Dermis blood vessel endothelial cell (primary cell): ENCODE measurements at regions not wholly inside any gene's neighbourhood (a gene's known extent, or its start where the extent isn't known, plus 50 kb on each side); places are given as distances from the start of the nearest gene placed in this dataset.

Experiments used
- DNase-seq: peaks from one replicate; pipeline ENCODE4 v3.0.0; 2010

DNA sequence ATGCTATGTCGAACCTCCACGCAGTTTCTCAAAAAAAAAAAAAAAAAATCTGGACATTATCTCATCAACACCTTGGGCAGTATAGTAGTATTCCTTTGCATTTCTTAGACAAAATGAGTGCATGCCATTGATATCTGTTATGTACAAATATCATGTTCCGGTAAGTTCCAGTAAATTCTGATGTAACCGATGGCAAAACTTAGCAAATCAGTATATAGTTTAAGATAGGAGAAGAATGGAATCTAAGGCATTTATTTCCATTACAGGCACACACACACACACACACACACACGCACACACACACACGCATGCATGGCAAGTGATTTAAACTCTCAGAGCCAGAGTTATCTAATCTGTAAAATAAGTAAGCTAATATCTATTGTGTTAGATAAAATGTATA, 356.5 kb upstream of the TUSC1 start:
- no peak for DNase-seq

DNA sequence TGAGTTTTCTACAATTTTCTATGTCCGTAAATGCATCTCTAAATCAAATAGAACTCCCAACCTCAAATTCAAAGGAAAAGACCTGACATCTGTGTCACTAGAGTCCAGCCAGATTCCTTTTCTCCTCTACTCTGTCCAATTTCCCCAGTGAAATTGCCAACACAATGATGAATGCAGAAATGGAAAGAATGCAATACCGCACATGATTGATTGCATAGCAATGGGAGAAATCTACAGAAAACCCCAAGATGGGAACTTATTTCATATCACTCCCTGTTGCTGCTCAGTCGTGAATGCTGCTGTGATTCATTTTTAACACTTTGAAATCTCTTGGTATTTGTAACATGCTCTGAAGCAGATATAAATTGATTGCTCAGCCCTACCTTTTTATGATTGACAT, 355.1 kb upstream of the TUSC1 start:
- DNase-seq: no peak

- no peak for DNase-seq
Observed at GRCh38 chr9:26026423-26027100, 348.3 kb upstream of the TUSC1 start.

GRCh38 chr9:26013199-26013598, 335.0 kb upstream of the TUSC1 start:
- DNase-seq: no peak

GRCh38 chr9:26012797-26013196, 334.6 kb upstream of the TUSC1 start:
- DNase-seq: no peak

DNA sequence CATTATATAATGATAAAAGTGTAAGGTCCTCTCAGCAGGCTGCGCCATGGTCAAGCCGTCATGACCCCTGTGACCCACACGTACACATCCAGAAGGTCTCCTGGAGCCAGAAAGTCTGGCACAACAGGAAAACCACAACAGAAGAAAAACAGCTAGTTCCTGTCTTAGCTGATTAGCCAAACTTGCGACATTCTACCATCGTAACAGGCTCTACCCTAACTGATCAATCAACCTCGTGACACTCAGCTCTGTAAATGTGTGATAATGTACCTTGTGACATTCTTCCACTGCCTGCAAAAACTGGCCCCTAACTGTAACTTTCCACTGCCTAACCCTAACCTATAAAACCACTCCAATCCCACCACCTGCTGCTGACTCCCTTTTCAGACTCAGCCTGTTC, 316.4 kb upstream of the TUSC1 start:
- peak; percentile 29 for DNase-seq

DNA sequence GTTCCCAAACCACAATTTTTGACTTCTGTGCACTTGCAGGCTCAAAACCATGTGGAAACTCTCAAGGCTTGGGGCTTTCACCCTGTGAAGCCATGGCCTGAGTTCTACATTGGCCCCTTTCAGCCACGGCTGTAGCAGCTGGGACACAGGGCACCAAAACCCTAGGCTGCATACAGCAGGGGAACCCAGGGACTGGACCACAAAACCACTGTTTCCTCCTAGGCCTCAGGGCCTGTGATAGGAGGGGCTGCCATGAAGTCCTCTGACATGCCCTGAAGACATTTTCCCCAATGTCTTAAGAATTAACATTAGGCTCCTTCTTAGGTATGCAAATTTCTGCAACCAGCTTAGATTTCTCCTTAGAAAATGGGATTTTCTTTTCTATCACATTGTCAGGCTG, 312.1 kb upstream of the TUSC1 start:
- no peak for DNase-seq

DNA sequence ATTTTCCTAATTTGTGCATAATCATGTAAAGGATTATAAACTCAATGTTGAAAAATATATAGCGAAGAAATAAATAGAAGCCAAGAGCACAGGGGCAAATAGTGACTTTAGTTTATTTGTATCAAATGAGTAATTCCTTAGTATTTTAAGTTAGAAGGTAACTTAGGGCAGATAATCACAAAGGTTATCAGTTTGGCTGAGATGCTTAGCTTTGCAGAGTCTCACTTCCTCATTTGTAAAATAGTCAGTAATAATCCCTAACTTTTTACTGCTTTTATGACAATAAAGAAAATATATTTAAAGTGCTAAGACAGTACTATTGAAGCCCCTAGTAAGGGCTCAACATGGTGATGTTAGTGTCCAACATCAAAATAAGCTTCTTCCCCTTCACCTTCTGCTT, 297.4 kb upstream of the TUSC1 start:
- DNase-seq: no peak

GRCh38 chr9:25964239-25964638, 286.0 kb upstream of the TUSC1 start:
- DNase-seq: peak; percentile 71

DNA sequence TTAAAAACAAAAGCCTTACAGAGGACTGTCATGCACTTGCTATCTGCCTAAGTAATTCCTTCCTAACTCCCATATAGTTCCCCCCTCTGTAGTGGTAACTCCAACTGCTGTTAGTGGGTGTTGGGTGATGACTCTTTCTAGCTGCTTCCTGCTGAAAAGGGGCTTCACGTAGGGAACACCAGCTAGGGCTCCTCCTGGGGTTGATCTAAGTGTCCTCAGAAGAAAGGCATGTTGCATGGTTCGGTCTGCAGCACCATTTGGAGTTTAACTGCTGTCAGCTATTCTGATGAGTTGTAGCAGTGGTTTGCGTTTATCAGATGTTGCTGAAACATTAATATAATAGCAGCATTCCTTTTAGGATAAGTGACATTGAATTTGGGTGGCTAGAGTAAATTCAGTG, 281.9 kb upstream of the TUSC1 start:
- DNase-seq: no peak

GRCh38 chr9:25954209-25954608, 276.0 kb upstream of the TUSC1 start:
- no peak for DNase-seq

DNA sequence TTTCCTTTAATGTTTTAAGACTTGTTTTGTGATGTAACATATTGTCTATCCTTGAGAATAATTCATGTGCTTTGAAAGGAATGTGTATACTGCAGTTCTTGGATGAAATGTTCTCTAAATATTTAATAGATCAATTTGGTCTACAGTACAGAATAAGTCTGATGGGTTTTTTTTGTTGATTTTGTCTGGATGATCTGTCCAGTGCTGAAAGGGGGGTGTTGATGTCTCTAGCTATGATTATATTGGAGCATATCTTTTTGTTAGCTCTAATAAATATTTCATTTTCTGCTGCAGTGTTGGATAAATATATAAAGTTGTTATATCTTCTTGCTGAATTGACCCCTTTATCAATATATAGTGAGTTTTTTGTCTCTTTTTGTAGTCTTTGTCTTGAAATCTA, 269.9 kb upstream of the TUSC1 start:
- DNase-seq: no peak

DNA sequence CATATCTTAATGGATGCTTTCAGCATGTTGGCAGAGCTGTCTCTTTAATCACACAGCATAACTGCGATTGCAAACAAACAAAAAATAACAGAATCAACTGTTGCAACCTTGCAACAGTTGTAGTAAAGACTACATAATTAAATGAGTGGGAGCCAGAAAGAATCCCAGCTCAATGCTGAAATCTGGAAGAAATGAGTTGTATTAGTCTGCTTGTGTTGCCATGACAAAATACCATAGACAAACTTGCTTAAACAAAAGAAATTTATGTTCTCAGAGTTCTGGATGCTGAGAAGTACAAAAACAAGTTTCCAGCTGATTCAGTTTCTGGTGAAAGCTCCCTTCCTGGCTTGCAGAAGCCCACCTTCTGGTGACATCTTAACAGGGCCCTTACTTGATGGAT, 260.9 kb upstream of the TUSC1 start:
- DNase-seq: no peak

DNA sequence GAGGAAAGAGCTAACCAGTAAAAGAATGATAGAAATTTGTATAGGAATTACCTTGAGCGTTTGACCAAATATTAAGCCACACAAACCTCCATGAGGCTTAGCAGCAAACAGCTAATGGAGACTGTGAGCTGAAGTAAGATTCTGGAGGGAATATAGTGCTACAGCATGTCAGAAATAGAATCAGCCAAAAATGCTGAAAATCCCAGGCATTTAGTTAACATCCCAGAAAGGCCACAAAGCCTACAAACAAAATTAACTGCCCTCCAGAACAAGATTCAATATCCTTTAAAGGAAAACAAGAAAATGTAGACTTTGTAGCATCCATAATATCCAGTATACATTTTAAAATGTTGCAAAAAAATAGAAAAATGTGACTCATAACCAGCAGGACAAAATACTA, 257.8 kb upstream of the TUSC1 start:
- no peak for DNase-seq

DNA sequence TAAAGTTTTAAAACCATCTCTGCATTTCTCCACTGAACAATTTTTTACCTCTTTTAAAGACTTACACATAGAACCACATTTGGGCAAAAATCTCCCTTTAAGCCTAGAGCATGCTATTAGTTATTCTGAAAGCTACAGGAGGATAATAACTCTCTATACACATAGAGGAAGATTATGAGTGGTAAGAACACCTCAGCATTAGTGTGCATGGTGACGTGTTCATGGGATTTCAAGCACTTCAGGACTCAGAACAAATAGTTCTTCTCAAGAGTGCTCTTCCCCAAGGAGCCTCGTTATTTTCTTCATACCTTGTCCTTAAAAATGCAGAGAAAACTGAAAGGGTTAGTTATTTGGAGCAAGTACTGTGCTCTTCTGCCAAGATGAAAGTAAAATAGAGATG, 256.9 kb upstream of the TUSC1 start:
- DNase-seq: no peak

GRCh38 chr9:25918761-25919160, 240.5 kb upstream of the TUSC1 start:
- no peak for DNase-seq

GRCh38 chr9:25917731-25918362, 239.6 kb upstream of the TUSC1 start:
- DNase-seq: no peak

DNA sequence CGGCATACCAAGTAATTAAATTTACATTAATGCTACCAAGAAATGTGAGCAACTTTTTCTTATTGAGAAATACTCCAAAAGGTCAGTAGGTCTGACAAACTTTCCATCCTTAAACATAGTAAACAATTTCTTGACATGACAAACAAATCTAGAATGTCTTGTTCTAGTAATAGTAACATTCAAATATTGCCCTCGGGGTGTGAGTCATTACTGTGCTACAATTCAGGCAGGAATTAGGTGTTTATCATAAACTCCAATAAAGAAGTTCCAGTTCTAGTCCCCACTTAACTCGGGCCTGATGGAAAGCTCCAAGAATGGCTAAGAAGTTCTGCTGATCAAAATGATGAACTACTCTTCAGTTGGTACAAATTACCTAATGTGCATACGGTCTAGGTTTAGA, 235.6 kb upstream of the TUSC1 start:
- DNase-seq: no peak

- no peak for DNase-seq
Observed at GRCh38 chr9:25904701-25905100, 226.5 kb upstream of the TUSC1 start.

DNA sequence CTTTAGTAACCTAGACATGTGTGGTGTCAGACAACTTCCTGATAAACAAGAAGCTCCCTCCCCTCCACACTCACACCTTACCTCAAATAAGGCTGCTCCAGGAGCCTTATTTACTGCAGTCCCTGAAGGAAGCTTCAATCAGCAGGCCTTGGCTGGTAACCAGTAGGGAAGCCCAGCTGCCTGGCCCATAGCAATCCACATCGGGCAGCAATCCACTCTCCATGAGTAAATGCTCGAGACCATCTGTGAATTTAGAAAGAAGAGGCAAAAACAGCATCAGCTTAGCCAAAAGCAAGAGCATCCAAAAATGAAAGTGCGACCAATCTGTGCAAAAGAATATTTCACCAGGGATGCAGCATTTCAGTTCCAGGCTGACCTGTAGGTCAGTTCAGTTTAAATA, 213.3 kb upstream of the TUSC1 start:
- DNase-seq: no peak

- DNase-seq: no peak
Observed at GRCh38 chr9:25889661-25890060, 211.4 kb upstream of the TUSC1 start.

GRCh38 chr9:25876248-25876647, 198.0 kb upstream of the TUSC1 start:
- no peak for DNase-seq

DNA sequence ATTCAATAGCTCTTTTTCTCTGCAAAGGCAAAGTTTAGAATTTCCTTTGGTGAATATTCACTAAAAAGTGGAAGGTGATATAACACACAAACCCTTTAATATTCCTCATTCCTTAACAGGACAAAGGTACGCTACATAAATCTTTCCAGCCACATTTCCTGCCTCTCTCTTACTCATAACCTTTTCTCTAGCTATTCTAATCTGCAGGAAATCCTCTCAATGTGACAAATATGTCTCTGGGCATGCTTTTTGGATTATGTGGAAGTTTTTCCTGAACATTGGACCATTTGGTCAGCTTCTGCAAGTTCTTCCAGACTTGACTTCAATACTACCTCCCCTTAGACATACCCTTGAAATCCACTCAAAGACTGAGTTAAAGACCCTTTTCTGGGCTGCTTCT, 186.3 kb upstream of the TUSC1 start:
- DNase-seq: peak; percentile 66

- DNase-seq: no peak
Observed at GRCh38 chr9:25861421-25861820, 183.2 kb upstream of the TUSC1 start.

GRCh38 chr9:25857147-25857546, 178.9 kb upstream of the TUSC1 start:
- DNase-seq: no peak
